NCI-H526 (cell line): ENCODE measurements at regions not wholly inside any gene's neighbourhood (a gene's known extent, or its start where the extent isn't known, plus 50 kb on each side); places are given as distances from the start of the nearest gene placed in this dataset.

Experiments
- DNase-seq, 2 experiments: peaks; one replicate each; lab custom pipeline; 2025; lab: John Stamatoyannopoulos, UW

- no peak for DNase-seq
These were observed 193.7 kb downstream of the ERMARD start for GRCh38 chr6:169945117-169945516.

DNA sequence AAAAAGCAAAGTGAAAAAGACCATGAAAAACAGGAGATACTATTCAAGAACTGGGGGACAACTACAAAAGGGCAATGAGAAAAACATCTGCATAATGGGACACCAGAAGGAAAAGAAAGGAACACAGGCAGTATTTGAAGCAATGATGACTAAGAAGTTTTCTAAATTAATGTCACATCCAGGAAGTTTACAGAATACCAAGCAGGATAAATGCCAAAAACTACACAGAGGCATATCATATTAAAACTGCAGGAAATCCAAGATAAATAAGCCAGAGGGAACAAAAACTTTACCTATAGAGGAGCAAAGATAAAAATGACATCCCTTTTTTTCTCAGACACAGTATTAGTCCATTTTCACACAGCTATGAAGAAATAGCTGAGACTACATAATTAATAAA lies 193.0 kb downstream of the ERMARD start:
- DNase-seq = no peak

- DNase-seq = no peak
These were observed 192.6 kb downstream of the ERMARD start for GRCh38 chr6:169944061-169944337.

DNA sequence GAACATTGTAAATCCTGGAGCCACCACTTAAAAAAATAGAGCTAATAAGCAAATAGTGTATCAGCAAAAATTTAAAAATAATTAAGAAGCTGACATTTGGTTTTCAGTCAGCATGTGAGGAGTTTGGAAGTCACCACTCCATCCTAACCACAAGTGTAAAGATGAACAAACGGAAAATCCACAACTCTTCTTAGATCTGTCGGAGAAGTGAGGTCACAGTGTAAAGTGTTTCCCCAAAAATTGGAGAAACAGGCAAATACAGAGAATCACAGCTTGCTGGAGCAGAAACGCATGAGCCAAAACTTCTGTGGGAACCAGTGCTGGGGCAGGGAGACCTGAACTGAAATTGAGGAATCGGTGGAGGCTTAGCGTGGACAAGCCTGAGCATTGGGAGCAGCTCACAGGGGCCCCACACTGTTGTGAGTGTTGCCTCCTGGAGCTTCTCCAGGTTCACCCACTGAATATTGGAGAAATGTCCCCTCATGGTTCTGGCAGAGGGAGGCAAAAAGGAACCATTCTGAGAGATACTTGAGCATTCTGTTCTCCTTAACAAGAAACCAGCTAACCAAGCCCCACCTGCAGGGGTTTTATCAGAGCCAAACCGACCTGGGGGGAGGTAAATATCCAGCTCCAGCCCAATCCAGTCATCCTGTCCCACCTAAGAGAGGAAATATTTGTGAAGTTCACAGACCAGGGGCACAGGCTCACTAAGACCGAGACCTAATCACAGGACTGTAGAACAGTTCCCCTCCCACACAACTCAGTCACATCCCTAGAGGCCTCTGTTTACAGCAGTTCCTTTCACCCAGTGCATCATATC lies 192.0 kb downstream of the ERMARD start:
- no peak for DNase-seq

- DNase-seq = no peak
These were observed 190.8 kb downstream of the ERMARD start for GRCh38 chr6:169942173-169942572.

GRCh38 chr6:169940481-169941271 lies 189.3 kb downstream of the ERMARD start:
- DNase-seq = no peak

DNA sequence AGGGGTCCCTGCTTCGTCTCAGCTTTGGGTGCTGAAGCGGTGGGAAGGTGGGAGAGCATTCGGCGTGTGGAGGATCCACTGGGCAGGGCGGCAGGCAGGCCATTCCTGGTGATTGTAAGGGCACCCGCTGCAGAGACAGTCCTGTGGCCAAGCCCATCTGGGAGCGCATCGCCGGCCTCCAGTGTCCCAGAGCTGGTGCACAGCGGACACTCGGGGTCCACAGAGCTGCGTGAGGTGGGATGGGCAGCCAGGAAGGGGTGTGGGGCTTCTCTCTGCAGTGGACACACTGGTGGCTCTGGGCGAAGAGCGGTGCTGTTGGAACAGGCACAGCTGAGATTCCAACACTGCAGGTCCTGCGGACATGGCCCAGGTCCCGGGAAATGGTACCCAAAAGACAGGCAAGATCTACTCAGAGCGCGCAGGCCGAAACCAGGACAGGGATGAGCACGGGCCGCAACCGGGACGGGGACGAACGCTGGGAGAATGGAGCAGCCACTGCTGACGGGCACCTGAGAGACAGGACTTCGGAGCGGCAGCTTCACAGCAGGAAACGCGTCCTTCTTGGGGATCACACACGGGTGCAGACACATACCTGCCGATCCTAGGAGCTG lies 188.2 kb downstream of the ERMARD start:
- no peak for DNase-seq

GRCh38 chr6:169938731-169939130 lies 187.3 kb downstream of the ERMARD start:
- DNase-seq = no peak

- DNase-seq = no peak
These were observed 186.9 kb downstream of the ERMARD start for GRCh38 chr6:169938262-169938701.

DNA sequence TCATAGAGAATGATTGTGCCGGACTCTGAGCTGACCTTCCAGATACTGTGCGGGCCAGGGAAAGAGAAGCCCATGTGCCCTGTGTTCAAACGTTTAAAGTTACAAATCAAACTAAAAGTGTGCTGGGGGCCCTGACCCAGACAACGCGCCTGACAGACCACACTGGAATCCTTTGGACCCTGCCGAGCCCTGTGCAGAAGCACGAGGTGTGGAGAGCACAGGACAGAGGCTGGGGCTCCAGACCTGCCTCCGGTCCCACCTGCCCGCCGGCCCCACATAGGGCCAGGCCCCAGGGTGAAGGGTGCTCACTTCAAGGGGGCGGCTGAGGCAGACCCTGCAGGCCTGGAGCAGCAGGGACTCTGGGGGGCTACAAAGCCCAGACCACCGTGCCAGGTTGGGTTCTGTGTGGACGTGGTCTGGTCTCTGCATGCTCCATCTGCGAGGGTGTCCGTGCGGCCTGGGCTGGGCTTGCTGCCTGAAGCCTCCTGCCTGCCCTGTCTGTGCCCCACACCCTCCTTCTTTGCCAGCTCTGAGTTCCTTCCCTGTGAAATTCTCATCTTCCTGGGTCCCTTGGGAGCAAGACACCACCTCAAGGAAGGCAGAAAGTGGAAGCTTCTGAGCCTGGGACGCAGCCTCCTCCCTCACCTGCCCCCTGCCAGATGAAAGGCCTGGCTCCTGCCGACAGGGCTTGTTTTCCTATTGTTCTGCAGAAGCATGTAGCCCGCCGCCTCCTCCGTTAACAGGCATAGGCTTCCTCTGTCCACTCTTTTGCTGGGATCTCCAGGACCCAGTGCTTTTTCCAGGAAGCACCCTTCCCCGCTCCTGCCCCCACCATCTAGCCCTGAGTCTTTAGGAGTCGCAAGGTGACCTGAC lies 186.2 kb downstream of the ERMARD start:
- no peak for DNase-seq

DNA sequence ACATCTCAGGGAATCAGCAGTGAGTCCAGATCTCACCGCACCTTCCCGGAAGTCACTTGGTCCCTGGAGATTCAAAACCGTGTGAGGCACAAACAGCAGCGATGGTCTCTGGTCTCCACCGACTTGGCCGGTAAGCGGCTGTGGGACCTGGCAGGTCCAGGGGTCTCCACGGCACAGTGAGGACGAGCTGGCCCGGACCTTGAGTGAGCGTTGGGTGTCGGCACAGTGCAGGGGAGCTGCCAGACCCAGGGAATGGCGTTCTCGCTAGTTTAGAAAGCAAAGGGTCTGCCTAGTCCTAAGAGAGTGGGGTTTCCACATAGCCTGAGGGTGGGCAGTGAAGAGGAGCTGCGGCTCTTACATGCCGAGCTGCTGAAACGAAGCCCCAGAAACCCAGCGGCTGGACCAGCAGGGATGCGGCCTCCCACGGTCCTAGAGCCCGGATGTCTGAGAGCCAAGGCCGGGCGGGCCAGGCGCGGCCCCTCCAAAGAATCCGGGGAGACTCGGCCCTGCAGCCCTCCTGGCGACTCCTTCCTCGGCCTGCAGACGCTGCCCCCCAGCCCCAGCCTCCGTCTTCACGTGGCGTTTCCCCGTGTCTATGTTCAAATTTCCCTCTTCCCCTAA lies 185.0 kb downstream of the ERMARD start:
- no peak for DNase-seq

DNA sequence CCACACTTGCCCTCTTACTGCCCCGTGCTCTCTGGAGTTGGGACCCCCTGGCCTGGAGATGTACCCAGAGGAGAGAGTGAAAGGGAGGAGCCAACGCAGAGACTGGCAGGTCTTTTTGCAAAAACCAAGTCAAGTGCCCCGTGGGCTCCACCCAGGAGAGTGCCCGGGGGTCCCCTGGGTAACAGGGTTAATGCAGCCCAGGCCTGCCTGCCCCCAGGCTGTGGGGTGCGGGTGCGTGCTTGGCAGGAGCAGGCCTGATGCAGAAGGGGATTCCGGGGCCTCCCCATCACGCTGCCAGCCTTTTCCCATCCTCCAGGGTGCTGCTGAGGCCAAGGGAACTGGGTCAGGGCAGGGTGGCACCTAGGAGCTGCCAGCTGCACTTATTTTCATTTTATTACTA lies 184.4 kb downstream of the ERMARD start:
- no peak for DNase-seq

DNA sequence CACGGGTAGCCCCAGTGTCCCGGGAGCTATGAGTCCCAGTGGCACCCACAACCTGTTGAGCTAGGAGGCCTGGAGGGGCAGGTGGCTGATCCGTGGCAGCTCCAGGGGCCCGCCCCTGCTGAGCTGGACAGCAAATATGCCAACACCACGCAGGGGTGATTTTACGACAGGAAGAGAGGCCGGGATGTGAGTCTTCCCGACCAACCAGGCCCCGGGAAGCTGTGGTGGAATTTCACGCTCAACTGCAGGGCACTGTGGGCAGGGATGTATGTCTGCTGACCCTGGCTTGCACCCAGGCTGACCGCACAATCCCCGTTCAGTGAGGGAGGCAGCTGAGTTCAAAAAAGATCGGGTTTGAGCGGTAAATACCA lies 183.9 kb downstream of the ERMARD start:
- no peak for DNase-seq

- DNase-seq = no peak
These were observed 183.4 kb downstream of the ERMARD start for GRCh38 chr6:169934699-169935347.

- DNase-seq = no peak
These were observed 182.6 kb downstream of the ERMARD start for GRCh38 chr6:169933839-169934698.

GRCh38 chr6:169933251-169933821 lies 181.9 kb downstream of the ERMARD start:
- peak in 1 of 2 experiments; percentile 60 for DNase-seq

DNA sequence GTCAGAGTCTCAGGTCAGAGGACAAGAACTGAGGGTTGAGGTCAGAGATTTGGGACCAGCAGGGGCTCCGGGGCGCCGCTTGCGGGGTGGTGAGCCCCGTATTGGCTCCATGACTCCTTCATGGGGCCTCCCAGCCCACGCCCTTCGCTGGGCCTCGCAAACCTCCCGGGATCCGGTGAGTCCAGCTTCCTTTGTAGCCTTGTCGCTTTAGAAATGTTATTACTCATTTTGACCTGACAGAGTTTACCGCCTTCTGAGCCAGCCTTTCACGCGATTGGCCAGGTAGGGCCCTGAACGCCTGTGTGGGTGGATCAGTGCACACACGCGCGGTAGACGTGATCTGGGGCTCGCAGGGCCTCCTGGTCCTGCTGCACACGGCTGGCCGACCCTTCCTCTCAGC lies 181.1 kb downstream of the ERMARD start:
- DNase-seq = no peak

DNA sequence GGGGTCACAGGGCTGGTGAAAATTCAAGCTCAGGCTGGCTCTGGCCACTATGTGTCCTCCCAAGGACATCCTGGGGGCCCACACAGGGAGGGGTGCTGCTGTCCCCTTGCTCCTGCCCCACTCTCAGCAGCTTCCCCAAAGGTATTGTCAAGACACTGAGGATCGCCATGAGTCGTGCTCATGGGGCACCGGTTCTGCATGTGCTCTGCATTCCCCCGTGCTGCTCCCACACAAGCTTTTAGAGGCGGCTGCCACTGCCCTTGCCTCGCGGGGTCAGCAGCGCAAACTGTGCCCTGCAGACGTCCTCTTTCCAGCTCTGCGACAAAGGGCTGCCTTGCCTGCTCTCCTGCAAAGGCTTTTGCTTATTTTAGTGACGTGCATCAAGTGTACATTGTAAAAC lies 179.8 kb downstream of the ERMARD start:
- no peak for DNase-seq

DNA sequence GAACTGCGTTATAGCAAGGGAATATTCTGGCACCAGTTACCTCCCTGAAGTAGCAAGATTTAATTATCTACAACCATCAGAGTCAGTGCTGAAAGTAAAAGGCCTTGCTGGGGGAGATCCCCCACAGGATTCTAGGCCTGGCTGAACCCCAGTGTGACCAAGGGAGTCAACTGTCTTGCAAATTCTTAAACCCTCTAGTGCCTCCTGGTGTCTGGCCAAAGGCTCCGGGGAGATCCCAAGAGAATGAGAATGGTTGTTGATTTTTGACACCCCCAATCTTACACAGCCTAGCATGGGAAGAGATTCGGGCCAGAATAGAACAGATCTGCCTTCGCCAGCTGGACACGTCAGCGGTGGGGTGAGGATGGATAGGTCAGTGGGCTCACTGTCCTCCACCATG lies 179.4 kb downstream of the ERMARD start:
- no peak for DNase-seq

GRCh38 chr6:169927711-169928110 lies 176.3 kb downstream of the ERMARD start:
- no peak for DNase-seq
